ENCODE measurements at regions not wholly inside any gene's neighbourhood (a gene's known extent, or its start where the extent isn't known, plus 50 kb on each side); places are given as distances from the start of the nearest gene placed in this dataset.

DNA sequence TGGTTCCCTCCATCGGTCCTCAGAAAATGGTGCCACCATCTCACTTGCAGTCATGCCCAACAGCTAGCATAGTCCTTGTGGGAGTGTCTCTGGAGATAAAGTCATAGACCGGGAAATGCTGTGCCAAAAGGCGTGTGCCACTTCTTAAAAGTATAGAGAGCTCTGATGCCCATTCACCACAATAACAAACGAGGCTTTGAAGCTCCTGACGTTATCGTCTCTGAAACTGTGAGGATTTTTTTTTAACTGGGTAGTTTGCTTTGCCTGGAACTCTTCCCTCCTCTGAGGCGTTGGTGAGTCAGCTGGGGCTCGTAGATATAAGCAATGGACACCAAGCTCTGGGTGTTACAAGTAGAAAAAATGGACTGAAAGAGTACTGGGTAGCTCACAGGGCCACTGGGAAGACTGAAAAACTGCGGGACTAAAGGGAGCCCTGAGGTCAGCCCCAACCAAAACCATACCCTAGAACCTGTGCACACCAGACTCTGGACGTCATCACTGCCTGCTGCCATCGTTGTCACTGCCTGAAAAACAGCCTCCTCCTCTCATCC, 89.4 kb upstream of the TRIM2 start:
- TF ChIP-seq HDAC2 (IDR thresholded peaks at IDR 0.05) (no peak), POLR2A (IDR thresholded peaks at IDR 0.05; ENCODE audit: low read length) (no peak), RNF2 (IDR thresholded peaks at IDR 0.05; ENCODE audit: borderline replicate concordance, low read depth) (no peak), FOSL2 (IDR thresholded peaks at IDR 0.05) (no peak), FOSL2 (CRISPR knock-in tag; IDR thresholded peaks at IDR 0.05) (no peak)
- TF ChIP-seq, protein P1, sequence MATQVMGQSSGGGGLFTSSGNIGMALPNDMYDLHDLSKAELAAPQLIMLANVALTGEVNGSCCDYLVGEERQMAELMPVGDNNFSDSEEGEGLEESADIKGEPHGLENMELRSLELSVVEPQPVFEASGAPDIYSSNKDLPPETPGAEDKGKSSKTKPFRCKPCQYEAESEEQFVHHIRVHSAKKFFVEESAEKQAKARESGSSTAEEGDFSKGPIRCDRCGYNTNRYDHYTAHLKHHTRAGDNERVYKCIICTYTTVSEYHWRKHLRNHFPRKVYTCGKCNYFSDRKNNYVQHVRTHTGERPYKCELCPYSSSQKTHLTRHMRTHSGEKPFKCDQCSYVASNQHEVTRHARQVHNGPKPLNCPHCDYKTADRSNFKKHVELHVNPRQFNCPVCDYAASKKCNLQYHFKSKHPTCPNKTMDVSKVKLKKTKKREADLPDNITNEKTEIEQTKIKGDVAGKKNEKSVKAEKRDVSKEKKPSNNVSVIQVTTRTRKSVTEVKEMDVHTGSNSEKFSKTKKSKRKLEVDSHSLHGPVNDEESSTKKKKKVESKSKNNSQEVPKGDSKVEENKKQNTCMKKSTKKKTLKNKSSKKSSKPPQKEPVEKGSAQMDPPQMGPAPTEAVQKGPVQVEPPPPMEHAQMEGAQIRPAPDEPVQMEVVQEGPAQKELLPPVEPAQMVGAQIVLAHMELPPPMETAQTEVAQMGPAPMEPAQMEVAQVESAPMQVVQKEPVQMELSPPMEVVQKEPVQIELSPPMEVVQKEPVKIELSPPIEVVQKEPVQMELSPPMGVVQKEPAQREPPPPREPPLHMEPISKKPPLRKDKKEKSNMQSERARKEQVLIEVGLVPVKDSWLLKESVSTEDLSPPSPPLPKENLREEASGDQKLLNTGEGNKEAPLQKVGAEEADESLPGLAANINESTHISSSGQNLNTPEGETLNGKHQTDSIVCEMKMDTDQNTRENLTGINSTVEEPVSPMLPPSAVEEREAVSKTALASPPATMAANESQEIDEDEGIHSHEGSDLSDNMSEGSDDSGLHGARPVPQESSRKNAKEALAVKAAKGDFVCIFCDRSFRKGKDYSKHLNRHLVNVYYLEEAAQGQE (IDR thresholded peaks at IDR 0.05) = no peak
- TF ChIP-seq, protein P2, sequence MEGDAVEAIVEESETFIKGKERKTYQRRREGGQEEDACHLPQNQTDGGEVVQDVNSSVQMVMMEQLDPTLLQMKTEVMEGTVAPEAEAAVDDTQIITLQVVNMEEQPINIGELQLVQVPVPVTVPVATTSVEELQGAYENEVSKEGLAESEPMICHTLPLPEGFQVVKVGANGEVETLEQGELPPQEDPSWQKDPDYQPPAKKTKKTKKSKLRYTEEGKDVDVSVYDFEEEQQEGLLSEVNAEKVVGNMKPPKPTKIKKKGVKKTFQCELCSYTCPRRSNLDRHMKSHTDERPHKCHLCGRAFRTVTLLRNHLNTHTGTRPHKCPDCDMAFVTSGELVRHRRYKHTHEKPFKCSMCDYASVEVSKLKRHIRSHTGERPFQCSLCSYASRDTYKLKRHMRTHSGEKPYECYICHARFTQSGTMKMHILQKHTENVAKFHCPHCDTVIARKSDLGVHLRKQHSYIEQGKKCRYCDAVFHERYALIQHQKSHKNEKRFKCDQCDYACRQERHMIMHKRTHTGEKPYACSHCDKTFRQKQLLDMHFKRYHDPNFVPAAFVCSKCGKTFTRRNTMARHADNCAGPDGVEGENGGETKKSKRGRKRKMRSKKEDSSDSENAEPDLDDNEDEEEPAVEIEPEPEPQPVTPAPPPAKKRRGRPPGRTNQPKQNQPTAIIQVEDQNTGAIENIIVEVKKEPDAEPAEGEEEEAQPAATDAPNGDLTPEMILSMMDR (IDR thresholded peaks at IDR 0.05) = no peak
